ENCODE measurements at regions not wholly inside any gene's neighbourhood (a gene's known extent, or its start where the extent isn't known, plus 50 kb on each side); places are given as distances from the start of the nearest gene placed in this dataset.
A peak's percentile ranks its signal among the peaks of the same experiment; 100 is the strongest.

DNA sequence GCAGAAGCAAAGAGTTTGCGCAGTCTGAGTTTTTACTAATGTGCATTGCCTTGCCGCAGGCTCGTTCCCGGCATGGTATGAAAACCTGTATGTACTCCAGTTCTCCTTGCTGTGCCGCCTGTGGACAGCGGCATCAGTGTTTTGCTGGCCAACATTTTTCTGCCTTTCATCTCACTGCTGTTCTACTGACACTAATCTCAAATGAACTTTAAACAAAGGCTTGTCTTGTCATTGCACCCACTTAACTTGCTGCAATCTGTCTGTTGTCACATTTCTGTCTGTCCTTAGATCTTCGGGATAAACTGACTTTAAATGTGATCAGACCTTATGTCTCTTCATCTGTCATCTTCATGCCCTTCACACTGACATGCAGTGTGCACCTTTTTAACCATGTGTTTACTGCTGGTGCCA, 71.7 kb upstream of the ZNRF2 start:
- Histone ChIP-seq H3K4me2 (ENCODE audit: low read length) (no peak overlapping the region), H3K27ac (ENCODE audit: low read length) (peak overlapping the region; percentile 4), H3K27me3 (ENCODE audit: insufficient read depth, low read depth, low read length) (no peaks in the 10 kb centered on the region), H3K9me2 (ENCODE audit: insufficient read depth, low read length) (no peaks in the 10 kb centered on the region), H3K9ac (ENCODE audit: low read length) (no peak overlapping the region), H3K9me3 (ENCODE audit: low read length) (no peaks in the 10 kb centered on the region), H3K36me3 (ENCODE audit: insufficient read depth, low read length) (no peaks in the 10 kb centered on the region), H2AFZ (ENCODE audit: low read depth, low read length) (no peak overlapping the region), H4K20me1 (ENCODE audit: insufficient read depth) (no peaks in the 10 kb centered on the region), H3K4me3 (ENCODE audit: low read length) (peak overlapping the region; percentile 4), H3F3A (ENCODE audit: insufficient read depth, low read length, poor library complexity, severe bottlenecking) (no peaks in the 10 kb centered on the region), H3K79me2 (replicated peaks; ENCODE audit: insufficient read depth, low read length) (no peaks in the 10 kb centered on the region)
- peak; percentile 57 for TF ChIP-seq EP300 (conservative IDR thresholded peaks at IDR 0.05; ENCODE audit: poor library complexity, severe bottlenecking)
- TF ChIP-seq RAD21 (conservative IDR thresholded peaks at IDR 0.05), result no peak
- TF ChIP-seq CTCF (IDR thresholded peaks at IDR 0.05; ENCODE audit: poor library complexity, severe bottlenecking), result no peak

GRCh38 chr7:30213637-30214036, 70.8 kb upstream of the ZNRF2 start:
- H3K9ac ChIP-seq (ENCODE audit: low read length), result no peak overlapping the region
- no peak overlapping the region for H3K4me3 ChIP-seq (ENCODE audit: low read length)
- H3K9me2 ChIP-seq (ENCODE audit: insufficient read depth, low read length), result no peaks in the 10 kb centered on the region
- TF ChIP-seq CTCF (IDR thresholded peaks at IDR 0.05; ENCODE audit: poor library complexity, severe bottlenecking), result no peak
- no peak for TF ChIP-seq SMC3 (conservative IDR thresholded peaks at IDR 0.05; ENCODE audit: poor library complexity)
- no peak overlapping the region for H2AFZ ChIP-seq (ENCODE audit: low read depth, low read length)
- no peaks in the 10 kb centered on the region for H3K36me3 ChIP-seq (ENCODE audit: insufficient read depth, low read length)
- no peaks in the 10 kb centered on the region for H3K9me3 ChIP-seq (ENCODE audit: low read length)
- no peaks in the 10 kb centered on the region for H4K20me1 ChIP-seq (ENCODE audit: insufficient read depth)
- H3K79me2 ChIP-seq (replicated peaks; ENCODE audit: insufficient read depth, low read length), result no peaks in the 10 kb centered on the region
- no peaks in the 10 kb centered on the region for H3K27me3 ChIP-seq (ENCODE audit: insufficient read depth, low read depth, low read length)
- no peak overlapping the region for H3K4me2 ChIP-seq (ENCODE audit: low read length)
- H3K27ac ChIP-seq (ENCODE audit: low read length), result no peak overlapping the region
- H3F3A ChIP-seq (ENCODE audit: insufficient read depth, low read length, poor library complexity, severe bottlenecking), result no peaks in the 10 kb centered on the region

GRCh38 chr7:30214651-30215137, 69.7 kb upstream of the ZNRF2 start:
- no peaks in the 10 kb centered on the region for H3F3A ChIP-seq (ENCODE audit: insufficient read depth, low read length, poor library complexity, severe bottlenecking)
- H3K4me2 ChIP-seq (ENCODE audit: low read length), result no peak overlapping the region
- no peak overlapping the region for H3K9ac ChIP-seq (ENCODE audit: low read length)
- H3K36me3 ChIP-seq (ENCODE audit: insufficient read depth, low read length), result no peaks in the 10 kb centered on the region
- no peak overlapping the region for H3K27ac ChIP-seq (ENCODE audit: low read length)
- H3K27me3 ChIP-seq (ENCODE audit: insufficient read depth, low read depth, low read length), result no peaks in the 10 kb centered on the region
- TF ChIP-seq, protein P1, sequence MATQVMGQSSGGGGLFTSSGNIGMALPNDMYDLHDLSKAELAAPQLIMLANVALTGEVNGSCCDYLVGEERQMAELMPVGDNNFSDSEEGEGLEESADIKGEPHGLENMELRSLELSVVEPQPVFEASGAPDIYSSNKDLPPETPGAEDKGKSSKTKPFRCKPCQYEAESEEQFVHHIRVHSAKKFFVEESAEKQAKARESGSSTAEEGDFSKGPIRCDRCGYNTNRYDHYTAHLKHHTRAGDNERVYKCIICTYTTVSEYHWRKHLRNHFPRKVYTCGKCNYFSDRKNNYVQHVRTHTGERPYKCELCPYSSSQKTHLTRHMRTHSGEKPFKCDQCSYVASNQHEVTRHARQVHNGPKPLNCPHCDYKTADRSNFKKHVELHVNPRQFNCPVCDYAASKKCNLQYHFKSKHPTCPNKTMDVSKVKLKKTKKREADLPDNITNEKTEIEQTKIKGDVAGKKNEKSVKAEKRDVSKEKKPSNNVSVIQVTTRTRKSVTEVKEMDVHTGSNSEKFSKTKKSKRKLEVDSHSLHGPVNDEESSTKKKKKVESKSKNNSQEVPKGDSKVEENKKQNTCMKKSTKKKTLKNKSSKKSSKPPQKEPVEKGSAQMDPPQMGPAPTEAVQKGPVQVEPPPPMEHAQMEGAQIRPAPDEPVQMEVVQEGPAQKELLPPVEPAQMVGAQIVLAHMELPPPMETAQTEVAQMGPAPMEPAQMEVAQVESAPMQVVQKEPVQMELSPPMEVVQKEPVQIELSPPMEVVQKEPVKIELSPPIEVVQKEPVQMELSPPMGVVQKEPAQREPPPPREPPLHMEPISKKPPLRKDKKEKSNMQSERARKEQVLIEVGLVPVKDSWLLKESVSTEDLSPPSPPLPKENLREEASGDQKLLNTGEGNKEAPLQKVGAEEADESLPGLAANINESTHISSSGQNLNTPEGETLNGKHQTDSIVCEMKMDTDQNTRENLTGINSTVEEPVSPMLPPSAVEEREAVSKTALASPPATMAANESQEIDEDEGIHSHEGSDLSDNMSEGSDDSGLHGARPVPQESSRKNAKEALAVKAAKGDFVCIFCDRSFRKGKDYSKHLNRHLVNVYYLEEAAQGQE (IDR thresholded peaks at IDR 0.05; ENCODE audit: borderline replicate concordance), result no peak
- TF ChIP-seq POLR2AphosphoS5 (IDR thresholded peaks at IDR 0.05), result no peak
- no peak for TF ChIP-seq EP300 (conservative IDR thresholded peaks at IDR 0.05; ENCODE audit: poor library complexity, severe bottlenecking)
- no peak for TF ChIP-seq SMC3 (conservative IDR thresholded peaks at IDR 0.05; ENCODE audit: poor library complexity)
- TF ChIP-seq TAF1 (IDR thresholded peaks at IDR 0.05; ENCODE audit: low read depth), result no peak
- no peak for TF ChIP-seq RAD21 (conservative IDR thresholded peaks at IDR 0.05)
- no peak for TF ChIP-seq CTCF (IDR thresholded peaks at IDR 0.05; ENCODE audit: poor library complexity, severe bottlenecking)
- TF ChIP-seq MXI1 (conservative IDR thresholded peaks at IDR 0.05; ENCODE audit: poor library complexity, severe bottlenecking), result no peak
- TF ChIP-seq EZH2 (IDR thresholded peaks at IDR 0.05; ENCODE audit: borderline replicate concordance, insufficient read depth, low read length, poor library complexity, severe bottlenecking), result no peak
- H3K4me3 ChIP-seq (ENCODE audit: low read length), result no peak overlapping the region
- no peaks in the 10 kb centered on the region for H3K79me2 ChIP-seq (replicated peaks; ENCODE audit: insufficient read depth, low read length)
- no peaks in the 10 kb centered on the region for H4K20me1 ChIP-seq (ENCODE audit: insufficient read depth)
- H2AFZ ChIP-seq (ENCODE audit: low read depth, low read length), result no peak overlapping the region
- peaks cover 4% of the 10 kb centered on the region for H3K9me3 ChIP-seq (ENCODE audit: low read length)
- no peaks in the 10 kb centered on the region for H3K9me2 ChIP-seq (ENCODE audit: insufficient read depth, low read length)

Data from neural cell (in vitro differentiated cells).